ENCODE measurements at regions not wholly inside any gene's neighbourhood (a gene's known extent, or its start where the extent isn't known, plus 50 kb on each side); places are given as distances from the start of the nearest gene placed in this dataset.

DNA sequence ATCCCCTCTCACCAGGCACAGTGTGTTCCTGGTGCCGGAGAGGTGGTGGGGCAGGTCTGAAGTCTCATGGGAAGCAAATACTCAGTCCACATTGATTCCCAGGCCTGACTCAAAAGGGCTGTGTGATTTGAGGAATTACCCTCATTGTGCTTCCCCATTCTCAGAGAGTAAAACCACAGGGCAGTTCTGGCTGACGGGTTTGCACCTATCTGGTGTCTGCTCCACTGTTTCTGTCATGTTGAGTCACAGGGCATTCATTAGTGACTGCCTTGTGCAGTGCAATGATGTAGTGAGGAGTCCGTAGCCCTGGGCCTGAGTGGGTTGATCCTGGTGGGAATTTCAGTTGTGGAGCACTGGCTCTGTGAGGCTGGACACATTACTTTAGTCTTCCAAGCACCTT lies 85.2 kb upstream of the ARHGAP20 start:
- Histone ChIP-seq H3K9me3 (no peaks in the 10 kb centered on the region), H3K27ac (peak overlapping the region in 1 of 10 donors; percentile 58), H3K27me3 (no peaks in the 10 kb centered on the region), H3K4me1 (peaks cover 0 to 12% (median 0%) of the 10 kb centered on the region in 9 donors), H3K4me3 (no peak overlapping the region), H3K36me3 (no peaks in the 10 kb centered on the region)
- intact Hi-C loops (cut with DNase I) = no loop called here
- no peak for DNase-seq
- TF ChIP-seq, protein P1, sequence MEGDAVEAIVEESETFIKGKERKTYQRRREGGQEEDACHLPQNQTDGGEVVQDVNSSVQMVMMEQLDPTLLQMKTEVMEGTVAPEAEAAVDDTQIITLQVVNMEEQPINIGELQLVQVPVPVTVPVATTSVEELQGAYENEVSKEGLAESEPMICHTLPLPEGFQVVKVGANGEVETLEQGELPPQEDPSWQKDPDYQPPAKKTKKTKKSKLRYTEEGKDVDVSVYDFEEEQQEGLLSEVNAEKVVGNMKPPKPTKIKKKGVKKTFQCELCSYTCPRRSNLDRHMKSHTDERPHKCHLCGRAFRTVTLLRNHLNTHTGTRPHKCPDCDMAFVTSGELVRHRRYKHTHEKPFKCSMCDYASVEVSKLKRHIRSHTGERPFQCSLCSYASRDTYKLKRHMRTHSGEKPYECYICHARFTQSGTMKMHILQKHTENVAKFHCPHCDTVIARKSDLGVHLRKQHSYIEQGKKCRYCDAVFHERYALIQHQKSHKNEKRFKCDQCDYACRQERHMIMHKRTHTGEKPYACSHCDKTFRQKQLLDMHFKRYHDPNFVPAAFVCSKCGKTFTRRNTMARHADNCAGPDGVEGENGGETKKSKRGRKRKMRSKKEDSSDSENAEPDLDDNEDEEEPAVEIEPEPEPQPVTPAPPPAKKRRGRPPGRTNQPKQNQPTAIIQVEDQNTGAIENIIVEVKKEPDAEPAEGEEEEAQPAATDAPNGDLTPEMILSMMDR (IDR thresholded peaks at IDR 0.05) = no peak
- WGBS, 2 donors = 84 to 87% methylated on average over 3 of the region's 3 CpGs
- ATAC-seq = peak in 2 of 8 donors; percentile 29 to 55

DNA sequence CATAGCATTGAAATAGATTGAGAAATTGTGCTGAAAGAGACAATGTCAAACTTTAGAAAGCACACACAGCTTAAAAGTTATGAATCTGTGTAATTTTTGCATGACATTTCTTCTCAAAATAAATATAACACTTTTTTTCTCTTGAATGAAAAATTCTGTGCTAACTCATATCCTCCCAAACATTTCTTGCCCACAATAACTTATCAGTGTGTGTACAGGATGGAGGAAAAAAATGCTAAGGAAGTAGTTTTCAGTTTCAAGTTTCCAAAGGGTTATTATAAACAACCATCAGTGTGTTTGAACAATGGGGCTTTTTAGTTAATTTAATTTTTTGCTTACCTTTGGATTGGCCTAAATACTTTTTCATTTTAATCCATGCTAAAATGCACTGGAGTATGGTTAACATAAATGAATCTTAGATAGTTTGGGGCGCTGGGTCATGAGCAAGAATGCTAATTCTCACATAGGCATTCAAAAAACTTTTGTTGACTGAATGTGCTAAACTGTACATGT lies 82.9 kb upstream of the ARHGAP20 start:
- intact Hi-C loops (cut with DNase I) = no loop called here
- TF ChIP-seq, protein P1 (IDR thresholded peaks at IDR 0.05) = no peak
- 78 to 92% methylated on average over 1 of the region's 1 CpG for WGBS, 2 donors
- no peaks in the 10 kb centered on the region for H3K9me3 ChIP-seq
- no peak for ATAC-seq
- no peak overlapping the region for H3K4me3 ChIP-seq
- no peaks in the 10 kb centered on the region for H3K27me3 ChIP-seq
- peaks cover 0 to 12% (median 0%) of the 10 kb centered on the region in 9 donors for H3K4me1 ChIP-seq
- no peak for DNase-seq
- no peak overlapping the region for H3K27ac ChIP-seq
- H3K36me3 ChIP-seq = no peaks in the 10 kb centered on the region

DNA sequence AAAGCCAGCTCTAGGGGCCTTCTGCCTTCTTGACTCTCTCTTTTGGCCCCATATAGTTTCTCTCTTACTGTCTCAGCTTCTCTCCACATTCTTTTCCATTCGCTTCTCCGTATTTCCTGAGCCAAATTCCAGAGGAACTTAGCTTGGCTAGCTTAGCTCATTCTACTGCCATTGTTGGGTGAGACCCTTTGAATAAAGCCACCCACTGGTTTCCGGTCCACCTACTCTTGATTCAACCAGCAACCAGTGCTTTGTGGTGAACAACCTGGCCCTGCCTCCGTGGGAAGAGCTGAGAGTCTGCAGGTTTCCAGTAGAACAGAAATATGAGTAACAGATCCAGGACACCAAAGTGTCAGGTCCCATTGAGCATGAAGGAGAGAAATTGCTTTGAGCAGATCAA lies 81.3 kb upstream of the ARHGAP20 start:
- no peaks in the 10 kb centered on the region for H3K27me3 ChIP-seq
- no peaks in the 10 kb centered on the region for H3K9me3 ChIP-seq
- no peak overlapping the region for H3K27ac ChIP-seq
- DNase-seq (no peak), ATAC-seq (no peak)
- no peaks in the 10 kb centered on the region for H3K36me3 ChIP-seq
- TF ChIP-seq, protein P1 (IDR thresholded peaks at IDR 0.05) = no peak
- H3K4me1 ChIP-seq = peaks cover 0 to 9% (median 0%) of the 10 kb centered on the region in 9 donors
- intact Hi-C loops (cut with DNase I) = no loop called here
- 65 to 66% methylated on average over 4 of the region's 4 CpGs for WGBS, 2 donors
- H3K4me3 ChIP-seq = no peak overlapping the region

DNA sequence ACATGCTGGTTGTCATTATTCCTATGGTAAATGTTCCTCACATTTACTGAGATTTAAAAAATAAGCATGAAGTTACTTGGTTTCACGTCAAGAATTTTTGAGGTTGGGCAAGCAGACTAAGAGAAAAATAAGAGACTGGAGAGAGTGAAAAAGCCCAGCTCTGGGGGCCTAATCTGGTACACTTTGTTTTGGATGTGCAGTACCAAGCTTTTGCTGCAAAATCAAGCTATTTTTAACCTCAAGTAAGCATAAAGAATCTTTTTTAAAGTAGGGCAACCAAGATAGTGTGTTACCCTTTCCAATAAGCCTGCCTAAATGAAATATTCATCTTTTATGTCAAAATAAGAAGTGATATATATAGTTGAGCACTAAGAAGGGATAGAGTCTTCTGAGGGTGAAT lies 79.4 kb upstream of the ARHGAP20 start:
- Histone ChIP-seq H3K36me3 (no peaks in the 10 kb centered on the region), H3K4me1 (peaks cover 0 to 8% (median 0%) of the 10 kb centered on the region in 9 donors), H3K4me3 (no peak overlapping the region), H3K27ac (no peak overlapping the region), H3K27me3 (no peaks in the 10 kb centered on the region), H3K9me3 (no peaks in the 10 kb centered on the region)
- DNase-seq (no peak), ATAC-seq (no peak)
- TF ChIP-seq, protein P1 (IDR thresholded peaks at IDR 0.05) = no peak
- intact Hi-C loops (cut with DNase I) = no loop called here
- WGBS, 2 donors = 62 to 74% methylated on average over 1 of the region's 1 CpG
